OCI-LY7 (cell line): ENCODE measurements at regions not wholly inside any gene's neighbourhood (a gene's known extent, or its start where the extent isn't known, plus 50 kb on each side); places are given as distances from the start of the nearest gene placed in this dataset.

Source experiments
- EZH2phosphoT487 ChIP-seq: fragments of 200-600 bp; sonication (generic); IDR thresholded peaks from 2 replicates; pipeline ENCODE4 v1.6.1; 2018; ENCODE audit warnings: low read depth, borderline replicate concordance, mild to moderate bottlenecking, mixed run types, antibody characterized with exemption, low read length, moderate library complexity, mixed read lengths
- TF ChIP-seq, protein P1 (sequence below): fragments of 200-600 bp; sonication (generic); conservative IDR thresholded peaks from 2 replicates; pipeline ENCODE4 v1.5.1; 2014; ENCODE audit warnings: mild to moderate bottlenecking, antibody characterized with exemption, low read length, moderate library complexity, mixed read lengths

DNA sequence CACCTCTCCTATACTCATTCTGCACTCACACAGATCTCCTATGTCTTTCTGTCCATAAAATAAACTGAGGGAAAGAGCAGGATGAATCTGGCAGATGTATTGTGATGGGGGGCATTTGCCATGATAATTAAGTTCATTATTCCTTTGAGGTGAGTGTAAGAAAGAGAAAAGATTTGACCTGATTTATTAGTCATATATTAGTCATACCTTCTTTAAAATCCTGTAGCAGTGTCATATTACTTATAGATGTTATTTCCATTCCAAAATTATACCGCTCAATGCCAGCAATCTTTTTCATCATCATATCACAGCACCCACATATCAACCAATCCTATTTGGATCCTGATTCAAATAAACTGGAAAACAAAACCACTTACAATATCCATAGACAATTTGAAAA is 733.3 kb upstream of the SLC35B3 start:
- TF ChIP-seq, protein P1, sequence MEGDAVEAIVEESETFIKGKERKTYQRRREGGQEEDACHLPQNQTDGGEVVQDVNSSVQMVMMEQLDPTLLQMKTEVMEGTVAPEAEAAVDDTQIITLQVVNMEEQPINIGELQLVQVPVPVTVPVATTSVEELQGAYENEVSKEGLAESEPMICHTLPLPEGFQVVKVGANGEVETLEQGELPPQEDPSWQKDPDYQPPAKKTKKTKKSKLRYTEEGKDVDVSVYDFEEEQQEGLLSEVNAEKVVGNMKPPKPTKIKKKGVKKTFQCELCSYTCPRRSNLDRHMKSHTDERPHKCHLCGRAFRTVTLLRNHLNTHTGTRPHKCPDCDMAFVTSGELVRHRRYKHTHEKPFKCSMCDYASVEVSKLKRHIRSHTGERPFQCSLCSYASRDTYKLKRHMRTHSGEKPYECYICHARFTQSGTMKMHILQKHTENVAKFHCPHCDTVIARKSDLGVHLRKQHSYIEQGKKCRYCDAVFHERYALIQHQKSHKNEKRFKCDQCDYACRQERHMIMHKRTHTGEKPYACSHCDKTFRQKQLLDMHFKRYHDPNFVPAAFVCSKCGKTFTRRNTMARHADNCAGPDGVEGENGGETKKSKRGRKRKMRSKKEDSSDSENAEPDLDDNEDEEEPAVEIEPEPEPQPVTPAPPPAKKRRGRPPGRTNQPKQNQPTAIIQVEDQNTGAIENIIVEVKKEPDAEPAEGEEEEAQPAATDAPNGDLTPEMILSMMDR = no peak
- no peak for TF ChIP-seq EZH2phosphoT487
